OCI-LY7 (cell line): ENCODE measurements at regions not wholly inside any gene's neighbourhood (a gene's known extent, or its start where the extent isn't known, plus 50 kb on each side); places are given as distances from the start of the nearest gene placed in this dataset.

ENCODE experiments used
- BruUV-seq: library from RNA; stranded (reverse); fragments of 400-500 nt; replicated peaks from 2 replicates; lab custom pipeline; 2021; lab: Mats Ljungman, UMichigan
- CTCF ChIA-PET: fragments of 300-600 bp; sonication (Branson Sonifier 250); formaldehyde crosslinking; loops from one replicate; lab custom pipeline; 2022; ENCODE audit warnings: antibody characterized with exemption; ENCODE audit not compliant: unreplicated experiment; lab: Charles Lee
- POLR2A ChIA-PET: fragments of 300-600 bp; sonication (Branson Sonifier 250); formaldehyde crosslinking; loops from one replicate; lab custom pipeline; 2022; ENCODE audit warnings: antibody characterized with exemption; lab: Charles Lee
- DNase-seq: peaks from one replicate; pipeline ENCODE4 v3.0.0-alpha.2; 2015; ENCODE audit warnings: low spot score
- H2AFZ ChIP-seq: fragments of 200-600 bp; sonication (generic), shearing (Covaris generic); 2 replicates; pipeline ENCODE4 v1.6.1; 2014; ENCODE audit warnings: mild to moderate bottlenecking, antibody characterized with exemption, low read length, moderate library complexity
- H3K27ac ChIP-seq: fragments of 200-600 bp; sonication (generic); 2 replicates; pipeline ENCODE4 v1.5.1; 2014; ENCODE audit warnings: mixed run types, low read depth, mild to moderate bottlenecking, moderate library complexity, low read length, inconsistent platforms; ENCODE audit not compliant: poor library complexity, severe bottlenecking
- H3K36me3 ChIP-seq: fragments of 200-600 bp; sonication (generic); 2 replicates; pipeline ENCODE4 v1.6.1; 2014; ENCODE audit warnings: mild to moderate bottlenecking, antibody characterized with exemption, low read length, moderate library complexity, mixed read lengths; ENCODE audit not compliant: insufficient read depth
- H3K4me1 ChIP-seq: fragments of 200-600 bp; sonication (generic); 2 replicates; pipeline ENCODE4 v1.5.1; 2014; ENCODE audit warnings: mild to moderate bottlenecking, low read length; ENCODE audit not compliant: insufficient read depth, poor library complexity, severe bottlenecking
- H3K4me2 ChIP-seq: fragments of 200-600 bp; sonication (generic); 2 replicates; pipeline ENCODE4 v1.6.1; 2014; ENCODE audit warnings: mild to moderate bottlenecking, low read length
- H3K4me3 ChIP-seq: fragments of 200-600 bp; sonication (generic); 2 replicates; pipeline ENCODE4 v1.5.1; 2014; ENCODE audit warnings: mild to moderate bottlenecking, low read depth, low read length; ENCODE audit not compliant: poor library complexity, severe bottlenecking
- H3K79me2 ChIP-seq: fragments of 200-600 bp; sonication (generic); 2 replicates; pipeline ENCODE4 v1.6.1; 2016; ENCODE audit warnings: low read depth, mild to moderate bottlenecking, low read length, moderate library complexity, mixed read lengths; ENCODE audit not compliant: insufficient read depth
- H3K9me2 ChIP-seq: fragments of 200-600 bp; sonication (generic); 2 replicates; pipeline ENCODE4 v1.6.1; 2016; ENCODE audit warnings: mild to moderate bottlenecking, low read length, mixed read lengths; ENCODE audit not compliant: insufficient read depth
- H3K9me3 ChIP-seq: fragments of 200-600 bp; sonication (generic); 2 replicates; pipeline ENCODE4 v1.6.1; 2014; ENCODE audit warnings: mild to moderate bottlenecking, mixed run types, low read length, mixed read lengths
- H4K20me1 ChIP-seq: fragments of 200-600 bp; sonication (generic); 2 replicates; pipeline ENCODE4 v1.6.1; 2014; ENCODE audit warnings: mild to moderate bottlenecking, antibody characterized with exemption, low read length, moderate library complexity, mixed read lengths; ENCODE audit not compliant: insufficient read depth
- CTCF ChIP-seq: fragments of 200-600 bp; sonication (generic); conservative IDR thresholded peaks from 2 replicates; pipeline ENCODE4 v1.5.1; 2014; ENCODE audit warnings: mild to moderate bottlenecking, antibody characterized with exemption, low read length, moderate library complexity, mixed read lengths
- EZH2phosphoT487 ChIP-seq: fragments of 200-600 bp; sonication (generic); IDR thresholded peaks from 2 replicates; pipeline ENCODE4 v1.6.1; 2018; ENCODE audit warnings: low read depth, borderline replicate concordance, mild to moderate bottlenecking, mixed run types, antibody characterized with exemption, low read length, moderate library complexity, mixed read lengths
- intact Hi-C: fragments of 100-400 bp; cut with micrococcal nuclease; formaldehyde crosslinking; loops from one replicate; pipeline ENCODE4 v1.10.0; 2022; ENCODE audit not compliant: unreplicated experiment

DNA sequence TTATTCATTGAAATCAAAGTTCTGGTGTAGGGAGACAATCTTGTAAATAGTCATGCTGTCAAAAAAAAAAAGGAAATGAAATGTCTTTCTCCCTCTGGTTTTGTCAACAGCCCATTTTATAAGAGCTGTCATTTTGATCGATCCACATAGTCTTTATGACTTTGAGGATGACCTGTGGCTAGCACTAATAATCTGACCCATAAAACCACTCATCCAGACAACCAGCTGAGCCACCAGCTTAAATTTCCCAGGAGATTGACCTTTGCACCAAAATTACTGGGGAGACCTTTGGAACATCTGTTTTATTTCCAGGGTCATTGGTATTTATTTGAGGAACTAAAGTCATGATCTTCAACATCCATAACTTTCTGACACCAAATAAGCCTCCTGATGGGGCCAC, 98.5 kb upstream of the MME start:
- no peak overlapping the region for H3K4me2 ChIP-seq
- BruUV-seq, result no TSS peak
- H3K9me2 ChIP-seq, result no peaks in the 10 kb centered on the region
- no peaks in the 10 kb centered on the region for H4K20me1 ChIP-seq
- no peak for DNase-seq
- no peak for TF ChIP-seq EZH2phosphoT487
- TF ChIP-seq CTCF, result no peak
- H3K27ac ChIP-seq, result no peak overlapping the region
- no peaks in the 10 kb centered on the region for H3K36me3 ChIP-seq
- H3K4me3 ChIP-seq, result no peak overlapping the region
- ChIA-PET POLR2A (interaction anchor here (1.2 kb wide), 1 partner anchor 215 kb away, joined by 4 read pairs; no protein-coding TSS in a partner anchor), CTCF (no interaction called here)
- no peak overlapping the region for H2AFZ ChIP-seq
- H3K9me3 ChIP-seq, result no peaks in the 10 kb centered on the region
- intact Hi-C loops, result no loop called here
- H3K4me1 ChIP-seq, result no peaks in the 10 kb centered on the region
- no peaks in the 10 kb centered on the region for H3K79me2 ChIP-seq

GRCh38 chr3:154981201-154981600, 98.9 kb upstream of the MME start:
- no peak overlapping the region for H3K4me2 ChIP-seq
- POLR2A ChIA-PET, result no interaction called here
- BruUV-seq, result no TSS peak

GRCh38 chr3:154979331-154979730, 100.8 kb upstream of the MME start:
- ChIA-PET CTCF (no interaction called here), POLR2A (interaction anchor here (0.7 to 1.5 kb wide), 2 partner anchors 8 to 41 kb away, joined by 4 read pairs; no protein-coding TSS in a partner anchor)
- Histone ChIP-seq H2AFZ (no peak overlapping the region), H3K9me2 (no peaks in the 10 kb centered on the region), H3K79me2 (no peaks in the 10 kb centered on the region), H4K20me1 (no peaks in the 10 kb centered on the region), H3K9me3 (no peaks in the 10 kb centered on the region), H3K36me3 (no peaks in the 10 kb centered on the region), H3K27ac (no peak overlapping the region), H3K4me3 (no peak overlapping the region), H3K4me2 (no peak overlapping the region), H3K4me1 (no peaks in the 10 kb centered on the region)
- TF ChIP-seq CTCF, result no peak
- no peak for TF ChIP-seq EZH2phosphoT487
- no TSS peak for BruUV-seq
- no peak for DNase-seq
- intact Hi-C loops, result no loop called here

More at GRCh38 chr3:154981201-154981600, 98.9 kb upstream of the MME start:
- CTCF ChIA-PET, result no interaction called here
- no peaks in the 10 kb centered on the region for H3K79me2 ChIP-seq
- no peaks in the 10 kb centered on the region for H3K36me3 ChIP-seq
- no peaks in the 10 kb centered on the region for H3K9me2 ChIP-seq
- H4K20me1 ChIP-seq, result no peaks in the 10 kb centered on the region
- no peaks in the 10 kb centered on the region for H3K4me1 ChIP-seq
- H3K9me3 ChIP-seq, result no peaks in the 10 kb centered on the region
- H3K4me3 ChIP-seq, result no peak overlapping the region
- intact Hi-C loops, result no loop called here
- H2AFZ ChIP-seq, result no peak overlapping the region
- no peak for DNase-seq
- H3K27ac ChIP-seq, result no peak overlapping the region
- TF ChIP-seq EZH2phosphoT487 (no peak), CTCF (no peak)
